Fibroblast of mammary gland (primary cell): ENCODE measurements at regions not wholly inside any gene's neighbourhood (a gene's known extent, or its start where the extent isn't known, plus 50 kb on each side); places are given as distances from the start of the nearest gene placed in this dataset.

Experiments
- DNase-seq: peaks from one replicate; pipeline ENCODE4 v3.0.0-alpha.2; 2010; ENCODE audit warnings: low read depth
- H3K4me3 ChIP-seq: 2 replicates; pipeline ENCODE4 v1.5.1; 2011; ENCODE audit warnings: low read depth, mild to moderate bottlenecking, low read length, moderate library complexity; ENCODE audit not compliant: control insufficient read depth
- CTCF ChIP-seq: conservative IDR thresholded peaks from 2 replicates; pipeline ENCODE4 v1.5.1; 2011; ENCODE audit warnings: low read depth, low read length, inconsistent platforms; ENCODE audit not compliant: control insufficient read depth, insufficient read depth

GRCh38 chrX:110568441-110568840 is 209.8 kb downstream of the RTL9 start:
- no peak for DNase-seq
- no peak for TF ChIP-seq CTCF
- no peak overlapping the region for H3K4me3 ChIP-seq

GRCh38 chrX:110569506-110569905 is 210.9 kb downstream of the RTL9 start:
- no peak overlapping the region for H3K4me3 ChIP-seq
- no peak for TF ChIP-seq CTCF
- peak; percentile 19 for DNase-seq

- no peak for DNase-seq
- TF ChIP-seq CTCF, result no peak
- H3K4me3 ChIP-seq, result no peak overlapping the region
Measured at GRCh38 chrX:110578270-110578669, 217.3 kb downstream of the CHRDL1 start.

GRCh38 chrX:110584083-110584482 is 211.5 kb downstream of the CHRDL1 start:
- no peak for DNase-seq
- no peak overlapping the region for H3K4me3 ChIP-seq
- no peak for TF ChIP-seq CTCF

- TF ChIP-seq CTCF, result no peak
- DNase-seq, result no peak
- H3K4me3 ChIP-seq, result no peak overlapping the region
Measured at GRCh38 chrX:110588164-110588563, 207.5 kb downstream of the CHRDL1 start.

- no peak overlapping the region for H3K4me3 ChIP-seq
- no peak for TF ChIP-seq CTCF
- DNase-seq, result no peak
Measured at GRCh38 chrX:110588853-110589252, 206.8 kb downstream of the CHRDL1 start.

GRCh38 chrX:110600745-110601310 is 194.8 kb downstream of the CHRDL1 start:
- peak; percentile 17 for DNase-seq
- H3K4me3 ChIP-seq, result no peak overlapping the region
- TF ChIP-seq CTCF, result no peak
